GM12874 (cell line): ENCODE measurements at regions not wholly inside any gene's neighbourhood (a gene's known extent, or its start where the extent isn't known, plus 50 kb on each side); places are given as distances from the start of the nearest gene placed in this dataset.

Experiments
- CTCF ChIP-seq: IDR thresholded peaks from 2 replicates; pipeline ENCODE4 v1.5.1; 2011; ENCODE audit warnings: low read depth, mild to moderate bottlenecking, control low read depth, low read length, moderate library complexity; ENCODE audit not compliant: insufficient read depth

DNA sequence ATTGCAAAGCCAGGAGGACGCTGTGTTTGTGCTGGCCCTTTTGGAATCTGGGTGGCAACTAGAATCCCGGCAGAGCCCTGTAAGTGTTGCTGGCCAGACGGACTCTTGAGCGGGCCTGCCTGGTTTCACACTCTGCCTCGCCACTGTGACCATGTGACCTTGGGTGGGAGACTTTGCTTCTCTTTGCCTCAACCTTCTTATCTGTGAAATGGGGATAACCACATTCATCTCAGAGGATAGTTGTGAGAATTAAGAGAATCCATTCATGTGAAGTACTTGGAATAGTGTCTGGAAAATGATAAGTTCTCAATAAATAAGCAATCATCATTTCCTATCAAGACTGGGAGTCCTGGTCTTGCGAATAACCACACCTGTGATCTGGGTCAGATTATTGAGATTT is 105.6 kb downstream of the LIPG start:
- TF ChIP-seq CTCF = no peak

- no peak for TF ChIP-seq CTCF
These were observed 104.4 kb downstream of the LIPG start for GRCh38 chr18:49666045-49666775.

- no peak for TF ChIP-seq CTCF
These were observed 102.3 kb downstream of the LIPG start for GRCh38 chr18:49663899-49664890.

GRCh38 chr18:49662506-49662905 is 100.6 kb downstream of the LIPG start:
- no peak for TF ChIP-seq CTCF

- no peak for TF ChIP-seq CTCF
These were observed 97.1 kb downstream of the LIPG start for GRCh38 chr18:49658823-49659404.

GRCh38 chr18:49656073-49656692 is 94.3 kb downstream of the LIPG start:
- TF ChIP-seq CTCF = no peak
